Stromal cell of bone marrow (primary cell): ENCODE measurements at regions not wholly inside any gene's neighbourhood (a gene's known extent, or its start where the extent isn't known, plus 50 kb on each side); places are given as distances from the start of the nearest gene placed in this dataset.

Experiments used
- DNase-seq: peaks from one replicate; pipeline ENCODE4 v3.0.0-alpha.2; 2012; ENCODE audit warnings: low read depth

DNA sequence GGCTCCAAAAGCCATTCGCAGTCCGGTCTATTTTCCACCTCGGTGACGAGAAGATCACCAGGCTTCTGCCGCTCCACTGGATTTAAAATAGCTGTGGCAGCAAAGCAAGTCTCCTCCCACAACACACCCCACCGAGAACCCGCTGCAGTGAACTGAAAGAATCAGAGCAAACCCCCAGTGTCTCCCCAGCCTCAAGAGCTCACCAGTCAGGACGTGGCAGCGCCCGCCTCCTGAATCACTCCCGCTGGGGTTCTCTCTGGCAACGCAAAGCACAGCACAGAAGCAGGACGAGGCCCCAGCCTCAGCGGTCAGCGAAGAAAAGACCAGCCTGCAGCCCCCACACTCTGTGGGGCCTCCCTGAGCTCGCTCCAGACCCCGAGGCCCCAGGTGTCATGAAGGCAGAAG, 126.1 kb upstream of the PPP2R2D start:
- DNase-seq = no peak

DNA sequence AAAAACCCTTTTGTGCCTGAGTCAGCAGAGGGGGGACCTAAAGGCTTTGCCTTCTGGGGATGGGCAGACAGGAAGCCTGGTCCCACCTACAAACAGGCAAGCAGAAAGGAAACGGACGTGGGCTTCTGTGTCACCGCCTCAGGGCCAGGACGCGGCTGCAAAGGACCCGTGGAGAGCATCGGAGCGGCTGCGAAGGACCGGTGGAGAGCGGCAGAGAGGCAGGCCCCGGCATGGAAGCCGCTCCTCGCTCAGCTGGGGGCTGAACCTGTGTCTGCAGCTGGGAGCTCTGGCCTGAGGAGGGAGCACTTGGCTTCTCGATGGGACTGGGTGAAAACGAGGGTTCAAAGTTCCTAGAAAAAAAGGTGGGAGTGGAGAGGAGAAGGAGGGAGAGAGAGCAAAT, 125.4 kb upstream of the PPP2R2D start:
- DNase-seq = no peak

DNA sequence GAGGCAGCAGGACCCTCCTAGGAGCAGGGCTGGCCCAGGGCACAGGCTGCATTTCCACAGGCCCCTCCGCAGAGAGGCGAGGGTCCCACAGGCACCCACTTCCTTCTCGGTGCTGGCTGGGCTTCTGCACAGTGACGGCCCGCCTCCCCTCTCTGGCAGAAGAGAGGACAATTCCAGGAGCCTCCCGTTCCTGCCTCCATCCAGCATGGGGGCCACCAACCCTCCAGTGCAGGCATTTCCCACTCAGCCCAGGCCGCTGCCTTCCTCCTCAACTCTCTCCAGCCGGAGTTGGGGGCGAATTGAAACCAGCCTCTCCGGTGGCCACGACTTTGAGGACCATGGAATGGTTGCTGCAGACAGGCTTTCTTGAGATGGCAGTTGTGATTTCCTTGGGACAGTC, 125.0 kb upstream of the PPP2R2D start:
- DNase-seq = no peak

GRCh38 chr10:131776496-131776895, 124.3 kb upstream of the PPP2R2D start:
- no peak for DNase-seq

- no peak for DNase-seq
Observed at GRCh38 chr10:131777162-131777561, 123.6 kb upstream of the PPP2R2D start.

DNA sequence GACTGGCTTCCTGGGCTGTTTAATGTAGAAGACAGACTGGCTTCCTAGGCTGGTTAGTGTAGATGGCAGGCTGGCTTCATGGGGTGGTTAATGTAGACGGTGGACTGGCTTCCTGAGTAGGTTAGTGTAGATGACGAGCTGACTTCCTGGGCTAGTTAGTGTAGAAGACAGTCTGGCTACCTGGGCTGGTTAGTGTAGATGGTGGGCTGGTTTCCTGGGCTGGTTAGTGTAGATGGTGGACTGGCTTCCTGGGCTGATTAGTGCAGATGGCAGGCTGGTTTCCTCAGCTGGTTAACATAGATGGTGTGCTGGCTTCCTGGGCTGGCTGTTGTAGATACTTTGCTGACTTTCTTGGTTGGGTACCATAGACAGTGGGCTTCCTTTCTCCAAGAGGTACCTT, 122.9 kb upstream of the PPP2R2D start:
- no peak for DNase-seq

DNA sequence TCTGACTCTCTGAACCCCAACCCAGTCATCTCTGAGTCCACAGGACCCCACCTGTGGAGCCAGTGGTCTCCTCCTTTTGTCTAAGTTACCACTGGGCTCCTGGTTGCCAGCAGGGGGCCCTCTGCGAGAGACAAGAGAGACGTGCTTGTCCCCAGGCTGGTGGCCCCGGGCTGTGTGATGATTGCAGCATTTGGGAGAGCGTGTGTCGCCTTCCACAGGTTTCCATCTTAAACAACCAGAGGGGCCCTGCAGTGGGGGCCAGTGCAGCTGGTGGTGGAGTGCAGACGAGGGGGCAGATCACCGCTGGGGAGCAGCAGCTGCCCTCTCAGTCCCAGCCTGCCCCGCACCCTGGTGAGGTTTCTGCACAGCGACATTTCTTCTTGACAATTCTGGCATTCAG, 122.4 kb upstream of the PPP2R2D start:
- DNase-seq = no peak

DNA sequence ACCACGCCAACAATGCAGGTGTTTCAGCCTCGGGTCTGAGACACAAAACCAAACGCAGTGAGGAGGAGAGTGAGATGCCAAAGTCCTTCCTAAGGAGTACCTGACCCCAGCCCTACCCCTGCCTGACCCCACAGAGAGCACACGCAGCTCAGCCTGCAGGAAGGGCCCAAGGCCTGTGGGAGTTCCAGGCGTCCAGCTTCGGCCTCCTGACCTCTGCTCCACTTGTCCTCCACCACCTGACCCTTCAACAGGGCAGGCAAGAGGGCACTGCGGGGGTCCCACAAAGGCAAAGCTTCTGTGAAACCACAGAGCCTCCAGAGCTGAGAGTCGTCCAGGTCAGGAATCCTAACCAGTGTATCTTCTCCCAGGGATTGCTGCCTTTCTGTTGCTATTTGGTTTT, 122.0 kb upstream of the PPP2R2D start:
- DNase-seq = no peak

DNA sequence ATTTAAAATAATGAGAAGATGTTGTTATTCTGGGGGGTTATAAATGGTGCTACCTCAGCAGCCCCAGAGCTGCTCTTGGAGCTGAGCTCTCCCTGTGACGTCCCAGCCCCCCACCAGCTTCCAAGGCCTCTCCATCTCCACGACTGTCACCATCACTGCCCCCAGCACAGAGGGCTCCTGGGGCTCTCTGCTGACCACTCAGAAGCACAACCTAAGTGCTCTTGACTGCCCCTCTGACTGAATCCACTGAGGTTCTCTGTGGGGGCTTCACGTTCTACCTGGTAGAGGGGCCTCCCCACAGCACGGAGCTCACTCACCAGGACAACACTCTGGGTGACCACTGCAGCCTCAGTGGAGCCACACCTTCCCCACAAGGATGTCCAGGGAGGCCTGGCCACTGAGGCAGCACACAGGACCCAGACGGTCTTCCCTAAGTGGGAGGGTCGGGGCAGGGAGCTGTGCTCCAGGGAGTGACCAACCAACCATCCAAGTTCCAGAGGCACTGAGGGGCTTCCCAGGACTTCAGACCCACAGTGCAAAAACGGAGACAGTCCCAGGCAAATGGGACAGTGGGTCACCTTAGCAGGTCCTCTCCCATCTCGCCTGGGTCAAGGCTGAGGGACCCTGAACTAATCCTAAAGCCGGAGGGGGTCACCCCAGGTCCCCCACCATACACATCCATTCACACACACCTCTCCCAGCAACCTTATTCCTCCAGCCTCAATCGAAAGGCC, 121.0 kb upstream of the PPP2R2D start:
- DNase-seq = no peak

GRCh38 chr10:131781076-131781475, 119.7 kb upstream of the PPP2R2D start:
- no peak for DNase-seq

GRCh38 chr10:131781791-131782190, 119.0 kb upstream of the PPP2R2D start:
- DNase-seq = no peak

DNA sequence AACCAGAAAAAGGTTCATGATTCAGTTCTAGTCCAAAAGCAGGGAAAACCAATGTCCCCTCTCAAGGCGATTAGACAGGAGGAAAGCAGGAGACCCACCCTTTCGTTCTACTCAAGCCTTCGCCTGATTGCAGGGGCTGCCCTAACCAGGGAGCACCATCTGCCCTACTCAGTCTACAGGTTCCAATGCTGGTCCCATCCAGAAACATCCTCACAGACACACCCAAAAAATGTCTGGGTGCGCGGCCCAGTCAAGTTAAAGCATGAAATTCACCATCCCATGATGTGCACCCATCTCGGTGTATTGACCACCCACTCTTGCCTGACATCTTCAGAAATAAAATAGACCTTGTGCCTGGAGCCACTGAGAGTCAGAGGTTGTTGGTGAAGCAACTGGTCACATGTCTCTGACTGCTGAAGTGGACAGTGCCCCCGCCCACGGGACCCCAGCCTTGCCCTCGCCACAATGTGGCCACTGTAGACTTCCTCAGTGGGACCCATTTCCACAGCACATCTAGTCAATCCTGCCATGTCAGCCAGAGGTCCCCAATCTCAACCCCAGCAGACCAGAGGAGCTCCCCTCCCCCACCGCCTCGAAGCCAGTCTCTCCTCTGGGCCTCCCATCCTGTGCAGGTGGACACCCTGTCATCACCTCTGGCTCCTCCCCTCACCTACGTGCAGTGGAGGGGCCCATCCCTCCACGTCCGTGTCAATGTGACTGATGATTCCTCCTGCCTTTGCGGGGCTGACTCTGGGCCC, 116.3 kb upstream of the PPP2R2D start:
- no peak for DNase-seq

DNA sequence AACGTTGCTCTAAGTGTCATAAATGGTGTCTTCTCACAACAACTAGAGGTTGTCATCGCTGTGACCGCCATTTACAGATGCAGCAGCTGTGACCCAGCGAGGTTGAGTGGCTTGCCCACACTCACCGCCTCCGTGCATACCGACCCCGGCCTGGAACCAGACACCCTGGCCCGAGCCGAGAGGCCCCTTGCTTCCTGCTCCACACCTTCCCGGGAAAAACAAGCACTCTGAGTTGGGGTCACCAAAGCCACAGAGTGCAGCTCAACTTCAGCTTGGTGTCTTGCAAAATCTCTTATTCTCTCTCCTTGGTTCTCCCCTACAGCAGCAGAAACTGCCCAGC, 115.7 kb upstream of the PPP2R2D start:
- no peak for DNase-seq

- peak; percentile 10 for DNase-seq
Observed at GRCh38 chr10:131786756-131787605, 113.8 kb upstream of the PPP2R2D start.

- no peak for DNase-seq
Observed at GRCh38 chr10:131787961-131788360, 112.8 kb upstream of the PPP2R2D start.

GRCh38 chr10:131788386-131788785, 112.4 kb upstream of the PPP2R2D start:
- no peak for DNase-seq

DNA sequence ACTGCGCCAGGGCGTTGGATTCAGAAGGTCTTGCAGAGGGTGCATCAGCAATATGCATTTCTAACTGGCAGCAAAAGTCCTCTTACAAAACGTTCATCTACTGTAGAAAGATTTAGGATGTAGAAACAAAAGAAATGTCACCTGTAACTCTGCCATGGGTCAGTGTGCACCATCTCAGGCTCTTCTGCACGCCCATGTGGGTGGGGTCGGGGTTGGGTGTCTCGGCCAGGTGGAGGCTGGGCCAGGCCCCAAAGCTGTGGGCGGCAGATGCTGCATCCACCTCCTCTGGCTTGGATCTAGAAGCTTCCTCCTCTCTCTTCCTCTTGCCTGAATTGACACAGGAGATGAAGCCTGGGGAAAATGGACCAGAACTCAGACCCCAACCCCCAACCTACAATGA, 111.3 kb upstream of the PPP2R2D start:
- no peak for DNase-seq

GRCh38 chr10:131790021-131790420, 110.8 kb upstream of the PPP2R2D start:
- no peak for DNase-seq

DNA sequence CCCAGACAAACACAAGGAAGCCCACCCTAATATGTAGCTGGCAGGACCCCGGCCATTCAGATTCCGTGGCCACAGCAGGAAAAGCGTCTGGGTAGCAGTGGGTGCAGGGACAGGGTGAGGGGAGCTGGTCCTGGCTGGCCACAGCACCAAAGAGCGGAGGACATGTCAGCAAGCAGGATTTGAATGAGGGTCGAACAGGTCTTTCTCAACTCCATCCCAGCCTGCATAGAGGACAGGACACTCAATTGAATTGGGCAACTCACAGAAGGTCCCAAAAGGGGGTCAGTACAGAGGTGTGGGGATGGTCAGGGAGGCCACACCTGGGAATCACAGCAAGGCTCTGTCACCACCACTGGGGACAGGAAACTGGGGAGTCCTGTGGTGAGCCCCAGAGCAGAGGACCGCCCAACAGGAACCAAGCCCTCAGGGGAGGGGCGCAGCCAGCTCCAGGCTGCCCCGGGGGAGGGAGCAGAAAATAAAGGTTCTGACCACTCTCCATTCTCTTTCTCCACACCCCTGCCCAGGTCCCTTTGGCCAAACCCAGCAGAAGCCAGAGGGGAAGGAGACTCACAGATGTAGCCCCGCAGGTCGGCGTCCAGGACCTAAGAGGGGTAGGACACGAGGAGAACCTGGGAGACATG, 108.7 kb upstream of the PPP2R2D start:
- no peak for DNase-seq

DNA sequence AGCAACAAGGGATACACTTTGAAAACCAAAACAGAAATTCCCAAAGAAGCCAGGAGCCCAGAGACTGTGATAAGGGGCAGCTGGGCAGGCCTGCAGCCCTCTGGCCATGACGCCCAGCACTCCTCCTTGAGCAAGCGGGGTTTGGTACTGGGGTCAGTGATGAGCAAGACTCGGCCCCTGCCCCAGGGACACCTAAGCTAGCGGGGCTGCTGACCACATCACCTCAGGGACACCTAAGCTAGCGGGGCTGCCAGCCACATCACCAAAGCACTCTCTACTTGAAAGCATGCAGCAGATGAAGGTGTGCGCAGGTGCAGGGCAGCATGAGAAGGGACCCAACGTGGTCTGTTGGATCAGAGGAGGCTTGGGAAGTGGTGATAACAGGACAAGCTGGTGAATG, 108.0 kb upstream of the PPP2R2D start:
- DNase-seq = no peak

- no peak for DNase-seq
Observed at GRCh38 chr10:131795761-131796160, 105.0 kb upstream of the PPP2R2D start.

- DNase-seq = no peak
Observed at GRCh38 chr10:131797626-131798025, 103.2 kb upstream of the PPP2R2D start.
